NCI-H2107 (cell line): ENCODE measurements at regions not wholly inside any gene's neighbourhood (a gene's known extent, or its start where the extent isn't known, plus 50 kb on each side); places are given as distances from the start of the nearest gene placed in this dataset.

Source experiments
- DNase-seq: peaks from one replicate; lab custom pipeline; 2025; lab: John Stamatoyannopoulos, UW

DNA sequence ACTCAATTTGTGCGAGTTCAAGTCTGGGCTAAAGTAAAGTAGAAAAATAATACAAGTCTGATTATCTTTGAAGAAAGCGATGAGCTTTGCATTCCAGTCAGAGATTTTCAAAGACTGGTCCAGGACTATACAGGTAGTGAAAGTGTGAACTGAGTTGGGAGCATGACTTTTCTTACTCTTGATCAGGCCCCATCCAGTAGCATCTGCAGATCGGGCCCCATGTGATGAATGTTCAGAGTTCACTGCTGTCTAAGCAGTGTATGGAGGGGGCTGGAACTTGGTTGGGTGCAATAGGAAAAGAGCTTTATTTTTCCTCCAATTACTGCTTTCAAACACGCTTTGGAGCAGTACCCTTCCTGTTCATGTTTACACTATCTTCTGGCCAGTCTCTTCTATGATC is 747.4 kb upstream of the ID2 start:
- DNase-seq, result no peak

DNA sequence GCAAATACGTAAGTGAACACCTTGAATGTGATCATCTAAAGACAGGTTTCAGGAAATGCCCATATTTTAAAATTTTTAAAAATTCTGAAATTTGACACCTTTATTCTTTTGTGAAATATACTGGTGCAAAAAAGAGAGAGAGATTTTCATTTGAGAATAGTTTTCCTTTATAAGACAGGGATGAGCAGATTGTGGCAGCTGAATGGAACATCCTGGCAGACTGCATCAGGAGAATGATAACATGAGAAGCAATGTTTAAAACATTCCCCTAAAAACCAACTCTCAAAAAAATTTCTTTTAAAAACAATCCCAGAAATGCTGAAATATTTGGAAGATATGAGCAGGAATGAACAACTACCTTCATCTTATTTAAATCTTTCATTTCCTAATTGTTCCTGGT is 744.8 kb upstream of the ID2 start:
- DNase-seq, result no peak

DNA sequence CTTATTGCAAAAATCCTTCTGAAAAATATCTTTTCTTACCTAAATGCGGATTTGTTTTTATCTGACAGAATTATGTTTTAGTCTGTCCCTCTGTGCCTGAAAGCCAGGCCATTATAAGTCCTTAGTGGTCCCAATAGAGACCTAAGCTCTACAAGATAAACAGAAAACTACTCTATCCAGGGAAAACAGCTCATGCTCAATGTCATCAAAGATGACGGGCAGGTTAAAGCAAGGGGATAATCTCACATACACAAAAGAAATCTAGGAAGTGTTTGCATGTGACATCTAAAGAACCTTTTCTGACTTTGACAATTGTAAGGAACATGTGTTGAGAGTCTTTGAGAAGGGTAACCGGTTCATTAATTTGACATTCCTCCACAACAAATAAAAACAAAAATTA is 741.1 kb upstream of the ID2 start:
- no peak for DNase-seq

DNA sequence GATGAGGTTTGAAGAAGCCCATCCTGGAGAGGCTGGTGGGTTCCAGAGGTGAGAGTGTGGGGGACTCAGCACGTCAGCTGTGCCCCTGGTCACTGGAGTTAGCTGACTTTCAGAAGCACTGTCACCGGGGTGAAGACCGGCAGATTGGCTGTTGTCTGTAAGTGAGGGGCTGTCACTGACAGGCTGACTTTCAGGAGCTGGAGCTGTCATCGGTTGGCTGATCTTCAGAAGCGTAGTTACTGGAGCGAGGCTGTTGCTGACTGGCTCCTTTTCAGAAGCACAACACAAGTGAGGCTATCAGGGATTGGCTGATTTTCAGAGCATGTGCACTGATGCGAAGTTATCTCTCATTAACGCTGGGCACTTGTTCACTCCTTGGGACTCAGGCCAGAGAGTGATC is 738.4 kb upstream of the ID2 start:
- DNase-seq, result no peak

DNA sequence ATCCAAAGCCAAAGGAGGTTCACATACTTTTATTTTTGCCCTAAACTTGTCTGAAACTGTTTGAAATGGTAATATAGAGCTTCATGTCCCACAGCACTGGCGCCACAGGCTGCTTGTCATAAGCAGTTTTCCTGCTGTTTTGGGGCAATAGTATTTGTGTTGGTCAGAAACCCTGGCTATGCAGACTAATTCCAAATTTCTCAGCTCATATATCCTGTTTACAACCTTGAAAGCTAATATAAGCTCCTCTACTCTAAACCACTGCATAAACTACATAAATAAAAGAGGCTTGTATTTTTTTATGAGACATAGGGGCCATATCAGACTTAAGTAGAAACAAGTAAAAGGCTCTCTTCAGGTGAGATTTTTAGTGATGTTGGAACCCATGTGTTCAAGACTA is 736.8 kb upstream of the ID2 start:
- DNase-seq, result no peak

DNA sequence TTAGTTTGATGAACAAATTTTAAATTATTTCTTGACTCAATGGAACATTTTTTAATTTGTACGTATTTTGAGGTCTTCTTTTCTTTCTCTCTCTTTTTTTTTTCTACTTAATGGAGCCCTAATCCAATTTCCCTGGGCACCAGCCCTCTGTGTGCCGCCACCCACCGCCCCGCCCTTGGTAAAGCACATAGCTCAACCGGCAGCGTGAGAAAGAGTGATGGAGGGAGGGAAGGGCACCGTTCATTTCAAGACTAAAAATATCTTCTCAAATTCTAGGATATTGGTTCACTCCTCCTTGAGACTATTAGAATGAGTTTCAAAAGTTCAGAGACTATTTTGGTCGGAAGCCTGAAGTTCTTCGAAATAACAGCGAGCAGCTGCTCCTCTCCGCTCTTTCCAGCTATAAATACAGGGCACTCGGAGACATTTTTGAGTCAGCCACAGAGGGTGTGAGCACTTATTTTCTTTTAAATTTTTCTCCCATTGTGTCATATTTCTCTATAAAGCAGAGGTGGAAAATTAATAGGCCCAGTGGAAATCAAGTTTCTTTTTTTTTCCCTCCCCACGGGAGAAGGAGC is 731.7 kb upstream of the ID2 start:
- DNase-seq, result no peak

DNA sequence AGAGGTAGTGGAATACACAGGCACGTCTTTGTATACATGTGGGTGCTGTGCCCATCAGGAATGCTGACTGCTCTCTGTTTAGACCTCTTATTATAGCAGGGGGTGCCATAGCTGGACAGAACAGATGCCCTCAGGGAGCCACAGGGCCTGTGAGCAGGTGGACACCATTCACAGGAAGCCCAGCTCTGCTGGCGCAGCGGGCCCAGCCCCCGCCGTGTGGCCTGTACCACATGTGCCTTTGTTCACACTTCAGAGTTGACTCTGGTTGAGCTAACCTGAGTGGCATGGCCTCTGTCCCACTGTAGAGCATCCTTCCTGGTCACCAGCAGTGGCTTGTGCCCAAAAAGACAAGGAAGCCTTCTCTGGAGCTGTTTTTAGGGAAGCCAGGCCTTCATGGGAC is 730.9 kb upstream of the ID2 start:
- no peak for DNase-seq

DNA sequence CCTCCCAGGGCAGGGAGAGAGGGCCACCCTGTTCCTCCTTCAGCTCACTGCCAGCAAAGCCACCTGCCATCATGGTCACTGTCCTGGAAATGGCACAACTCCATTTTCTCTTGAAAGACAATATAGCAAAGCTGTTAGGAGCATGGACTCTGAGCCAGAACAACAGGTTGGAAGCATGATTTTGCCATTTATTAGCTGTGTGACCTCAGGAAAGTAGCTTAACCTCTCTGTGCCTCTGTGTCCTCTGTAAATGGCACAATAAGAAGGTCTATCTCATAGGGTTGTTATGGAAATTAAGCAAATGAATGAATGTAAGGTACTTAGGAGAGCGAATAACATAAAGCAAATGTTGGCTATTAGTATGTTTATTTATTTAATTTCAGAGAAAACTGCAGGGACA is 730.4 kb upstream of the ID2 start:
- no peak for DNase-seq

DNA sequence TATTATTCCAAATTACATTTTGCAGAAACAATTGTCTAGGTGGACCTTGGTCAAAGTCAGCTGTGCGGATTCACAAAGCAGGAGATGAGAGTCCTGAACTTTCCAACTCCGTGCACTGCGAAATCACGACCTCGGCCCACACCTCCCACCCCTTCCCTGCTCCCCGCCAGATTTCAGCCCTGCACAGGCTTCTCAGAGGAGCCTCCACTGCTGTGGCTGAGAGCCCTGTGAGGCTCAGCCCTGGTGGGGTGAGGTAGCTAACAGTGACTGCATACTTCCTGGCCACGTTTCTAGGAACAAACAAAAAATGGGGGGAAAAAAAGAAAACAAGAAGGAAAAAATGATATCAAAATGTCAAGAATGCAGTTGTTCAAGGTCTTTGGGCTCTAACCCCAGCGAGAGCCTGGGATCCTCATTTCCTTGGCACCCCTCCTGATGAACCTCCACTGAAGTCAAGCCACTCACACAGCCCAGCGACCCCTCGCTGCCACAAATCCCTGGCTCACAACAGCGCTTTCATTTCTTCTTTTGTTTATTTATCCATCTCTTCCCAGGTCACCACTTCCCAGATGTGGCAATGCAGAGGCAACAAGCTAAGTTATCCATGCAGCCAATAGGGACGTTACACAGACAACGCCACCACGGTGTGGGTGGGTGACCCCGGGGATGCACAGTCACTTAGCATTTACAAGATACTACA is 729.7 kb upstream of the ID2 start:
- DNase-seq, result no peak

DNA sequence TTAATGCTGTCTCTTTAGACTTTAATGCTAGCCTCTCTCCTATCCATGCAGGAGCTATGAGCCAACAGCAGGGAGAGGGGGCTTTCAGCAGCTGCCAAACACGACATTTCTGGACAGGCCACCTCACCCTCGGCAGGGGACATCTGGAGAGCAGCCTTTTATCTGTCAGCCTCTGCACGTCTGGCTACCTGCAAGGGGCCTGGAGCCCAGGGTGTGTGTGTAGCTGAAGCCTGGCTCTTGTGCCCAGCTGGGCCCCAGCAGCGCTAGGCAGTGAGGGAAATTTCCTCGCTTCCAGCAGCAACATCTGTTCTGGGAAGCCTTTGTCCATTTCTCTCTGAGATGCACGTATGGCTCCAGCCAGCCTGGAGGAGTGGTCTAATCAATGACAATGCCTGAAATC is 728.7 kb upstream of the ID2 start:
- DNase-seq, result no peak

DNA sequence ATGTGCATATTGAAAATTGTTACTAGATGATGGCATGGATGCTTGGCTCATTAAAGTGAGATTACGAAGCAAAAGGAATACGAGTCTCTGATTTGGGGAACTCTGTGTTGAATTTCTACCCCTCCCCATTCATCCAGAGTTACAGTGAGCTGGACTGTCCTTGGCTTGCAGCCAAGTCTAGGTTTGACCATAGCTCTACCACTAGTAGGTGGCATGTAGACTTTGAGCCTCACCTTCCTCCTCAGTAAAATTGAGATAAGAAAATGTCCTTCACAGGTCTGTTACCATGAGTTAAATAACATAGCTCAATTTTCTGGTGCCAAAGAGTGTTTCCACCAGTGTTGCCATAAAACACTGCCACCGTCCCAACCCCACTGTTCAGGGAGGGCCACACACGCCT is 727.6 kb upstream of the ID2 start:
- no peak for DNase-seq

DNA sequence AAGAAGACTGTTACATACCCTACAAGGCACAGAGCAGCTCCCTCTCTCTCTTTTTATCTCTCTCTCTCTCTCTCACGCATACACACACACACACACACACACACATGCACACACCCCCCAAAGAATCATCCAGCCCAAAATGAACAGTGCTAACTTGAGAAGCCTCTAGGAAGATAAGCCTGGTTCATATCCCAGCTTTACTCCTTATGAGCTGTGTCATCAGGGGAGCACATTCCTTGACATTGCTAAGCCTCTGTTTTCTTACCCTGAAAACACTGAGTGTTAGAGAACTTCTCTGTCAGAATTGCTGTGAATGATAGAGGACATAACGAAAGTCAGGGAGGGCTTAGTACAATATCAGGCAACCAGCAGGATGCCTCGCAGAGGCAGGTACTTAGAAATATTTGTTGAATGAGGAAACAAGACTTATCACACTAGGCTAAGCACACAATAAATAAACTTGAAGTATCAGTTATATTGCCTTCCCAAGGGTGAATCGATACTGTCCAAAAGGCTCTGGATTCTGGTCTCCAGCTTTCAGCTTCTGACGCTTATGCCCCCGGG is 725.6 kb upstream of the ID2 start:
- DNase-seq, result no peak

DNA sequence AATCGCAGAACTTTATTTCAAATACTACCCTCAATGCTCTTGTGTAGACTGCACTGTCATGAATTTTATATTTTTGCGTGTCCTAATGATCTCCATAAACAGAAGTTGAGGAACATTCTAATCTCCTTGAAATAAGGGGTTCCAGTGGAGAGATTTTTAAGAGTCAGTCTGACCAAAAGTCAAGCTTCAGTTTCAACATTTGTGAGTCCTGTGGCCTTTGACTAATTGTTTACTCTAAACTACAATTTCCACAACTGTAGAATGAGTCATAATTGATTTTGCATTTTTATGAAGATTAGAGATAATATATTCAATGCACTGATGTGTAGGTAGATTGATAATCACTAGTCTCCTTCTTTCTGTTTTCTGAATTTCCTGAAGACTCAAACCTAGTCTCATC is 720.3 kb upstream of the ID2 start:
- no peak for DNase-seq

DNA sequence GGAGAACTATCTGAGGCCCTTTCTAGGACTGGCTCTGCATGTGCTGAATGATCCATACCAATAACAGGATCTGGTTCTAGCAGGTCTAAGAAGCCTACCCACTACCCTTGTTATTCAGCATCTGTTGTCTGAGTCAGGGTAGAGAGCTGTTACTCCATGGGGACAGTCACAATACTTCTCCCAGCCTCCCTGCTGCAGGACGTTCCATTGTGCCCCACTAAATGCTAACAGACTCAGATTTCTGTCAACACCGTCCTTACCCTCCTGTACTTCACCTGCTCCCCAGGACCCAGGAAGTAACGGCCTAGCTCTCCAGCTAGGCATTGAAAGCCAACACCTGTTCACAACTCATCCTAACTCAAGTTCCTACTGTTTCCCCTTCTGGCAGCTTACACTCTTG is 719.7 kb upstream of the ID2 start:
- no peak for DNase-seq

DNA sequence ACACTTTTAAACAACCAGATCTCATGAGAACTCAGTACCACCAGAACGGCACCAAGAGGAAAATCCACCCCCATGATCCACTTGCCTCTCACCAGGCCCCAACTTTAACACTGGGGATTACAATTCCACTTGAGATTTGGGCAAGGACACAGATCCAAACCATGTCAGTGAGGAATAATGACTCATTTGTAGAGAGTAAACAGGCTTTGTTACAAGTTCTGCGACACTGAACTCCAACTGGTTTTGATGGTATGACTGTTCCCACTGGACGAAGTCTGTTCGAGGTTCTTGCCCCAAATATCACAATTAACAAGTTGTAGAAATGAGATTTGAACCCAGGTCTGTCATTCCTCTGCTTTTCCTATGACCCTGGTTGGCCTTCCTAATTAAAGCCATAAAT is 718.1 kb upstream of the ID2 start:
- DNase-seq, result no peak

DNA sequence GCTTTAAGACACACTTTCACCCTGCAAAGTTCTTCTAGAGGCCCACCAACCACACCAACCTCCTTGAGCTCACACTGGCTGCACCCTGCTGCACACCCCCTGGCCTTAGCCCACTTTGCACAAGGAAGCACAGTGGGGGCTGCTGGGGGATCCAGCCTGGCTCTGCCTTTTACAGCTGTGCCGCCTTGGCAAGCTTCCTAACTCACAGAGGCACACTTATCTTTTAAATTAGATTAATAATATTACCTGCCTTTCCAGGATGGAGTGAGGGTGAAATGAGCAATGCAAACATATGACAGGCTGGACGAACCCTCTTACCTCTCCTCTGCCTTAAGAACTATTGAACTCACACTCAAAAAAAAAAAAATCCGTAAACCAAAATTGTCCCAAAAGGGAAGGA is 715.8 kb upstream of the ID2 start:
- no peak for DNase-seq

DNA sequence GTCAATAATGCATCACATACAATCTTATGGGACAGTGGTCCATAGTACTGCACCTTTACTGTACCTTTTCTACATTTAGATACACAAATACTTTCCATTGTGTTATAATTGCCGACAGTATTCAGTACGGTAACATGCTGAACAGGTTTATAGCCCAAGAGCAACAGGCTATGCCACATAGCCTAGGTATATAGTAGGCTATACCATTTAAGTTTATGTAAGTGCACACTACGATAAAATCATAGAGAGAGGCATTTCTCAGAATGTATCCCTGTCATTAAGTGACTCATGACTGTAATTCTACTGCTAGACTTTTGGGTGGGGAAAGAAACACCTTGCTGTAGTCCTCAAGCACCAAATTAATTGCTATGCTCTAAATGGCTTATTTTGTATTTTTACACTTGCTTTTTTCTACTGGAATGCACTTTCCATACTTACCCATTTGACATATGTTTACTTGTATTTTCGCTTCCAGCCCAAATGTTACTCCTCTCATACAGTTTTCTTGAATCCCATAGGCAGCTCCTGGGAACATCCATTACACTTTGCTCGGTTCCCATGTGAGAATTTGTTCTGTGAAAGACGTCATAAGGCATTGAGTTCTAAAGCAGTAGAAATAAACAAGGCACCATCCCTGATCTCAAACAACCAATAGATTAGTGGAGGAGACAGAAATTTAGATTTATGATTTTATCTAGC is 714.0 kb upstream of the ID2 start:
- DNase-seq, result no peak

DNA sequence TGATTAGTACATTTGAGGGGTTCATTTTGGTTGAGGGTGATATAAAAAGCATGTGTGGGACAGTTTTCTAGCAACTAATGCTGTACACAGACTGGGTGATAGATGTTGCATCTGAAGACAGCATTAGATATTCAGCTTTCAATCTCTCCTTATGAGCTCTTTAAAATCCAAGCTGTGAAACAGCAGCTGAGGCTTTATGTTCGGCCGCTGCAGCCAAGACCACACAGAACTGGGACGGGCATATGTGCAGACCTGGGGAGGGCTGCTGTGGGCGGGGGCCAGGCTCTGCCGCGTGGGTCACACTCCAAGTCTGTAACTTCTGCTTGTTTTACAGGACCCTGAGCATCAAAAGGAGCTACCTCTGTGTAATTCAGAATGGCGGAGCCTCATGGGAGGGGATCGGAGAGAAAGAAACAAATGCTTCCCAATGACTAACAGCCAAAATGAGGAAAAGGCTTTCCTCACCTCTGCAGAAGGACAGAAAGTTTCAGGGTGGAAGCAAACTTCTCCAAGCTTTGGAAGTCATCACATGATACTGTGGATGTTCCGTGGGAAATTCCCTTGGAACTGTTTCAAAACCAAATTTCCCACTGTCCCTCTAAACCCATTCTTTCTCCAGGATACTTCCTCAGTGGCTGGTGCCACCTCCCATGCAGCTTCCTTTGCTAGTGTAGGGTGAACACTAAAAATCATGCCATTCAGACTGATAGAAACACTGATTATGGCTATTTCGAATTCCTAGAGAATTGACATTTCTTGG is 711.9 kb upstream of the ID2 start:
- no peak for DNase-seq

DNA sequence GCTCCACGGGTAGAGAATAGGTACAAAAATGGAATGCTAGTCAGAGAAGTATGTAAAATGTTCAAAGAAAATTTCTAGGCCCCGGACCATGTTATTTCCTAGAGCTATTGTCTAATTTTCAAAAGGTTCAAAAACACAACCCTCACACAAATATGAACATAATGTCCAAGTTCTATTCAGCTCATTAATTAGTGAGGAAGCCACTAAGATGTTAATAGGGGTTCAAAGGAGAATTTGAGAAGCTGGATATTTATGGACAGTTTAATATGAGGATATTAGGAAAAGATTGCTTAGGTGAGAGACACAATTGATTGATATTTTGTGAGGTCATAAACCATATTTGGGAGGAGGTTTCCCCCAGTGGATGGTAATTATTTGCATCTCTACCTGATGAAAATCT is 710.6 kb upstream of the ID2 start:
- DNase-seq, result no peak

DNA sequence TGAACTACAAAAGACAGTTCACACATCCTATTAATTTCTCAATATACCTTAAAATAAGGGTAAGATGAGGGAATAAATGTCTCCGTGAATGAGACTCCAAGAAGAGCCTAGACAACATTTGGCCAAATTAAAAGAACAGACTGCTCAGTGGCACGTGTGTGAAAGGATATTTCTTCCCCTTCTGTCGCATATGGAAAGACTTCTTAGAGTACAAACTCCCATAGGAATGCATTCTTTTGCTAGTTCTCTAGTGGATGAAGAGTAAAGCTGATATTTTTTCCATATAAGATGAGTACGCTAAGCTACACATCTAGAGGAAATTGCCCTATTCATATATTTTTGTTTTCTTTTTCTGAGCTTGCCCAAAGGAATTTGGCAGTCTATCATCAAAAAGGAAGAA is 710.0 kb upstream of the ID2 start:
- no peak for DNase-seq

DNA sequence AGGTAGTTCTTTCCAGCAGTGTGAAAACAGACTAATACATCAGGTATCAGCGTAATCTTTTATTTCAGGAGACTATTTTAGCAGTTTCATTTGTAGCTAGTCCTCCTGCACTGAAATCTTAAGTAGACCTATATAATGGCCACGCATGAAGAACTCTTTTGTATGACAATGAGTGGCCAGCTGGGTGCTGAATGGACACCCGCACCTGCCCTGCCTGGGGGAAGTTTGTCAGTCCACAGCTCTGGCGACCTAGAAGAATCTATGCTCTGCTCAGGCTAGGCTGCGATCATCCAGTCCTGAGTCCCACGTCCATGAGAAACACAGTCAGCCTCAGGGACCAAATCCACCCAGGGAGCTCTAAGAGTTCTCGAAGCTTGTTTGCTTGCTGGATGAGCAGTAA is 709.2 kb upstream of the ID2 start:
- no peak for DNase-seq

DNA sequence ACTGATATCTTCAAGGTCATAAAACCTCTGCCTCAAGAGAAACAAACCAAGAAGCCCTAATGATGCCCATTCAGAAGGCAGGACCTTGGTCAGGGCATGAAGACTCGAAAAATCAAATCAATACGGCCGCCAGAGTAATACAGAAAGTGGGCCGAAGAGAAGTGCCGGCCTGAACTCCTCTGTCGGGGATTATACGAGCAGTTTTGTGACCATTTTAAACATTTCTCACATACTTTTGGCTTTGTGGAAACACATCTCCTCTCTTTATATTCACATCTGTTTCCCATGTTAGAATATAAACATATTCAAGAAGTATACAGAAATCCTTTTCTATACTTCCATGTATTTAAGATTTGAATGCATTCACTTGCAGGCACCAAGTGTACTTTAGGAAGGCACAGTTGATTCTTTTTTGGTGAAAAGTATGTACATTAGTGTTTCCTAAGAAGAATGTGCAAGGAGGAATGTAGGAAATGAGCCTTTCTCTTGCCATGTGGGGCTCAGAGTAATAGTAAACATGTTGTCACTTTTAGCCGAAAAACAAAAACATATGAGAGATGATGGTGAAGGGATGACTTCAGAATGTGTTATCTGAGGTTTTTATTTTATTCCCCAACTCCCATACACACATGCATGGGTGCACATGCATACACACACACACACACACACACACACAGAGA is 707.9 kb upstream of the ID2 start:
- DNase-seq, result no peak
